Keratinocyte (primary cell): ENCODE measurements at regions not wholly inside any gene's neighbourhood (a gene's known extent, or its start where the extent isn't known, plus 50 kb on each side); places are given as distances from the start of the nearest gene placed in this dataset.

ENCODE experiments used
- DNase-seq: peaks from one replicate; pipeline ENCODE4 v3.0.0-alpha.2; 2011; ENCODE audit warnings: low read depth, missing footprints, low spot score
- FAIRE-seq: peaks from 2 replicates; lab custom pipeline; 2011; peaks lifted over from hg19 to GRCh38; lab: Jason Lieb, UNC
- H2AFZ ChIP-seq: 2 replicates; pipeline ENCODE4 v1.6.0; 2012; ENCODE audit warnings: low read length, control low read depth, inconsistent platforms; ENCODE audit not compliant: control insufficient read depth
- H3K27ac ChIP-seq: 2 replicates; pipeline ENCODE4 v1.5.1; 2011; ENCODE audit warnings: low read length; ENCODE audit not compliant: control insufficient read depth, insufficient read depth
- H3K27me3 ChIP-seq: 3 replicates; pipeline ENCODE4 v1.6.0; 2011; ENCODE audit warnings: low read length; ENCODE audit not compliant: control insufficient read depth, insufficient read depth; ENCODE audit errors: extremely low read depth
- H3K36me3 ChIP-seq, 2 experiments: 2 replicates in 1 of 2; 3 replicates in 1 of 2; pipeline ENCODE4 v1.5.1; 2011; ENCODE audit warnings: low read length in 2 of 2, mild to moderate bottlenecking in 1 of 2; ENCODE audit not compliant: control insufficient read depth in 2 of 2, insufficient read depth in 2 of 2; ENCODE audit errors: extremely low read depth in 1 of 2
- H3K4me1 ChIP-seq: 3 replicates; pipeline ENCODE4 v1.5.1; 2011; ENCODE audit warnings: low read length; ENCODE audit not compliant: control insufficient read depth, insufficient read depth; ENCODE audit errors: extremely low read depth
- H3K4me2 ChIP-seq: 3 replicates; pipeline ENCODE4 v1.6.0; 2011; ENCODE audit warnings: low read depth, low read length; ENCODE audit not compliant: control insufficient read depth, insufficient read depth; ENCODE audit errors: extremely low read depth
- H3K4me3 ChIP-seq, 3 experiments: fragments of 200-600 bp in 1 of 3; sonication (generic) in 1 of 3; 2 replicates in 2 of 3; 3 replicates in 1 of 3; pipeline ENCODE4 v1.5.1; 2011 to 2016; ENCODE audit warnings: low read length in 3 of 3, mild to moderate bottlenecking in 3 of 3, control low read depth in 2 of 3, inconsistent platforms in 1 of 3, low read depth in 1 of 3, mixed read lengths in 1 of 3, mixed run types in 1 of 3, moderate library complexity in 1 of 3; ENCODE audit not compliant: control insufficient read depth in 2 of 3, insufficient read depth in 2 of 3; ENCODE audit errors: extremely low read depth in 1 of 3
- H3K79me2 ChIP-seq: 2 replicates; pipeline ENCODE4 v1.6.0; 2012; ENCODE audit warnings: low read length; ENCODE audit not compliant: control insufficient read depth, insufficient read depth
- H3K9ac ChIP-seq: 3 replicates; pipeline ENCODE4 v1.6.0; 2011; ENCODE audit warnings: low read length; ENCODE audit not compliant: control insufficient read depth, insufficient read depth; ENCODE audit errors: extremely low read depth
- H3K9me1 ChIP-seq: 3 replicates; pipeline ENCODE4 v1.6.0; 2011; ENCODE audit warnings: low read length; ENCODE audit not compliant: control insufficient read depth, insufficient read depth; ENCODE audit errors: extremely low read depth
- H3K9me3 ChIP-seq: 2 replicates; pipeline ENCODE4 v1.5.1; 2012; ENCODE audit warnings: low read depth, low read length; ENCODE audit not compliant: control insufficient read depth
- H4K20me1 ChIP-seq: 3 replicates; pipeline ENCODE4 v1.6.0; 2011; ENCODE audit warnings: low read length; ENCODE audit not compliant: control insufficient read depth, insufficient read depth; ENCODE audit errors: extremely low read depth
- CTCF ChIP-seq, 3 experiments: IDR thresholded peaks in 1 of 3; conservative IDR thresholded peaks in 1 of 3; optimal IDR thresholded peaks in 1 of 3; 2 replicates in 2 of 3; 3 replicates in 1 of 3; pipeline versions ENCODE3 to v1.5.1; 2011; ENCODE audit warnings: low read length in 3 of 3, mild to moderate bottlenecking in 3 of 3, moderate library complexity in 2 of 3, control low read depth in 1 of 3, inconsistent platforms in 1 of 3; ENCODE audit not compliant: insufficient read depth in 2 of 3; ENCODE audit errors: extremely low read depth in 1 of 3
- EZH2 ChIP-seq: IDR thresholded peaks from one replicate; pipeline ENCODE4 v1.6.1; 2012; ENCODE audit warnings: inconsistent platforms, mild to moderate bottlenecking, low read length, moderate library complexity
- dilution Hi-C: fragments of 300-500 bp; cut with MboI; formaldehyde crosslinking; loops from one replicate; pipeline ENCODE4 v1.7.0; 2020; ENCODE audit warnings: low sequenced_read_pairs; ENCODE audit not compliant: extremely low pct_ligation_motif_present

- Histone ChIP-seq H3K9ac (no peak overlapping the region), H3K79me2 (no peaks in the 10 kb centered on the region), H3K4me3 (no peak overlapping the region), H3K27me3 (no peaks in the 10 kb centered on the region), H3K9me1 (no peaks in the 10 kb centered on the region), H3K9me3 (no peaks in the 10 kb centered on the region), H3K4me1 (peaks cover 8% of the 10 kb centered on the region), H3K27ac (no peak overlapping the region), H2AFZ (no peak overlapping the region), H3K36me3 (no peaks in the 10 kb centered on the region), H3K4me2 (no peak overlapping the region), H4K20me1 (no peaks in the 10 kb centered on the region)
- FAIRE-seq (no peak), DNase-seq (no peak)
- TF ChIP-seq EZH2, result no peak
- TF ChIP-seq CTCF (optimal IDR thresholded peaks at IDR 0.05 in 1 of 3, IDR thresholded peaks at IDR 0.05 in 1 of 3, conservative IDR thresholded peaks at IDR 0.05 in 1 of 3; ENCODE audit: extremely low read depth in 1 of 3, insufficient read depth in 2 of 3, low read length in 3 of 3), result no peak
- dilution Hi-C loops, result no loop called here
Observed at GRCh38 chr3:106748472-106749262, 628.6 kb upstream of the CCDC54 start.

- no peak for FAIRE-seq
- H3K27me3 ChIP-seq, result no peaks in the 10 kb centered on the region
Observed at GRCh38 chr3:106750092-106750491, 627.1 kb upstream of the CCDC54 start.

More at GRCh38 chr3:106750092-106750491, 627.1 kb upstream of the CCDC54 start:
- Histone ChIP-seq H3K4me2 (no peak overlapping the region), H3K27ac (no peak overlapping the region), H3K4me1 (peaks cover 8% of the 10 kb centered on the region), H3K9ac (no peak overlapping the region), H3K4me3 (no peak overlapping the region), H3K9me3 (no peaks in the 10 kb centered on the region), H3K79me2 (no peaks in the 10 kb centered on the region), H3K36me3 (no peaks in the 10 kb centered on the region), H4K20me1 (no peaks in the 10 kb centered on the region), H3K9me1 (no peaks in the 10 kb centered on the region), H2AFZ (no peak overlapping the region)
- no peak for TF ChIP-seq CTCF (optimal IDR thresholded peaks at IDR 0.05 in 1 of 3, IDR thresholded peaks at IDR 0.05 in 1 of 3, conservative IDR thresholded peaks at IDR 0.05 in 1 of 3; ENCODE audit: extremely low read depth in 1 of 3, insufficient read depth in 2 of 3, low read length in 3 of 3)
- no peak for TF ChIP-seq EZH2
- no peak for DNase-seq
- dilution Hi-C loops, result no loop called here
